DMS153 (cell line): ENCODE measurements at regions not wholly inside any gene's neighbourhood (a gene's known extent, or its start where the extent isn't known, plus 50 kb on each side); places are given as distances from the start of the nearest gene placed in this dataset.
"Not testable (repeated sequence)": the region's sequence is repeated elsewhere in the genome, so short reads cannot be mapped to it uniquely, and the experiment has no call there.

ENCODE experiments used
- DNase-seq: peaks from one replicate; lab custom pipeline; 2025; lab: John Stamatoyannopoulos, UW

DNA sequence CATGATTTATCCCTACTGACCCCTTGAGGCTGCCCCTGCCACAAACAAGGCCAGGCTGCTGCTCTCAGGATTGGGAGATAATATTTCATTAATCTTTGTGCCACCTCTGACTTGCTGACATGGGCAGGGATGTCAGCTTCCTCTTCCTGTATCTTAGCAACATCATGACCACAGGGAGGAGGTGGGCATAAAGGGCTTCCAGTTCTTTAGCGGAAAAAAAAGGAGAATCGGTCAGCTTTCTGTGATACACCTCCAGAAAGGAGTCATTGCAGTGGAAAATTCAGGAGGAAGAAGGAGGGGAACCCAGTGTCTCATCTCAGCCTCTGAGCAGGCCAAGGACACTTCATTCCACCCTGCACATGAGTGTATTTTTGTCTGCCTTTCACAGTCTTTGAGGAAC is 206.8 kb upstream of the SDK2 start:
- DNase-seq: no peak

DNA sequence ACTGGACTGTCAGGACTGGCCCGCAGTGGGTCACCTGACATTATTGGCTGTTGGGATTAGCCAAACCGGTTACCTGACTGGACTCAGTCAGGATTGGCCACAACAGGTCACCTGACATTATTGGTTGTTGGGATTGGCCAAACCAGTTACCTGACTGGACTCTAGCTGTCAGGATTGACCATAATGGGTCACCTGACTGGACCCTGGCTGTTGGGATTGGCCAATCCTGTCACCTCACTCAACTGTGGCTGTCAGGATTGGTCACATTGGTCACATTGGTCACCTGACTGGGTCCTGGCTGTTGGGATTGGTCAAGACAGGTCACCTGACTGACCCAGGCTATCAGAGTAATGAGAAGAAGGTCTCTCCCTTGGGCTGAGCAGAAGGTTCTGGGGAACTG is 207.7 kb upstream of the SDK2 start:
- no peak for DNase-seq

DNA sequence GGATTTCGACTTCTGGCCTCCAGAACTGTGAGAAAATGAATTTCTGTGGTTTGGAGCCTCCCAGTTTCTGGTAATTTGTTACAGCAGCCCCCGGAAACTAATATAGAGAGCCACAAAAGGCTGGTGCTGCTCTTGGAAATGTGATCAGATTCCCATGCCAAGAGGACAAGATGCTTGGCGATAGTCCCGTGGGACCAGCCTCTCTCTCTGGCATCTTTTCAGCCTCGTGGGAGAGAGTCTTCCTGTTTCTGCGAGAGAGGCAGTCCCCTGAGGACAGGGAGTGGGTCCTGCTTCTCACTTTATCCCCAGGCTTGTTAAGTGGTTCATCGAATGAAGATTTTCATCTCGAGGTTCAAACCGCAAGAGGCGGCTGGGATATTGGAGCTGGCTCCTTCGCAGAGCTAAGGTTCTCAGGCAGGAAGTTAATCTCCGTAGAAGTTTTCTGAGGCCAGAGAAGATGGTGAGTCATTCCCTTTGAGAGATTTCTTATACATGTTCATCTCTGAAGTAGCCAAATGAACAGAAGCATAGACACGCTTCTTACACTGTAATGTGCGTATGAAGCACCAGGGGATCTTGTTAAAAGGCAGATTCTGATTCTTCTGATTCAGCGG is 211.6 kb upstream of the SDK2 start:
- no peak for DNase-seq

DNA sequence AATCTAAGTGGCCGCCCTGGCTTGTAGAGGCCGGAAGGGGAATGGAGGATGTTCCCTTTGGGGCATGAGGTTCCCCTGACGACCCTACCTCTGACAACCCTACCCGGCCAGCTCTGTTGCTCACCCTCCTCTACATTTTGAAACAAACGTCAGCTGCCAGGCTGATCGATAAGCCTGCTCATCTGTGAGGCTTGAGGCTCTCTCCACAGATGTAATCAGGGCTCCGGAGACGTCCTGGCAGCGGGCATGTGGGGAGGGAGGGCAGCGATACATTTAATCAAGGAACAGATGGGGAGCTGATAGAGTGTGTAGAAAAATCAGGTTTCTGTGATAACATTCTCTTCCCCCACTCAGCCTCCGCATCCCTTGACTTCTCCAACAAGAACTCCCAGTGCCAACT is 212.3 kb upstream of the SDK2 start:
- no peak for DNase-seq

DNA sequence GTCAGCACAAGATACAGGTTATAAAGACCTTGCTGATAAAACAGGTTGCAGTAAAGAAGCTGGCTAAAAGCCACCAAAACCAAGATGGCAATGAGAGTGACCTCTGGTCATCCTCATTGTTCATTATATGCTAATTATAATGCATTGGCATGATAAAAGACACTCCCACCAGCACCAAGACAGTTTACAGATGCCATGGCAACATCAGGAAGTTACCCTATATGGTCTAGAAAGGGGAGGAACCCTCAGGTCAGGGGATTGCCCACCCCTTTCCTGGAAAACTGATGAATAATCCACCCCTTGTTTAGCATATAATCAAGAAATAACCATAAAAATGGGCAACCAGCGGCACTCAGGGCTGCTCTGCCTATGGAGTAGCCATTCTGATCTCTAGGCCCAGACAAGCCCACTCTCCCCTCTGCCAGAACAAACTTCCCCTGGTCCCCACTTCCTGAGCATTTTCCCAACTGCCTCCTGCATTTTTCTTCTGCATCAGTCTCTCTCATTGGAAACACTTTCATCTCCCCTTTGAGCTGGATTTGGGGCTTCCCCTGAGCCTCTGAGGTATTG is 215.3 kb upstream of the SDK2 start:
- not testable (repeated sequence) for DNase-seq

DNA sequence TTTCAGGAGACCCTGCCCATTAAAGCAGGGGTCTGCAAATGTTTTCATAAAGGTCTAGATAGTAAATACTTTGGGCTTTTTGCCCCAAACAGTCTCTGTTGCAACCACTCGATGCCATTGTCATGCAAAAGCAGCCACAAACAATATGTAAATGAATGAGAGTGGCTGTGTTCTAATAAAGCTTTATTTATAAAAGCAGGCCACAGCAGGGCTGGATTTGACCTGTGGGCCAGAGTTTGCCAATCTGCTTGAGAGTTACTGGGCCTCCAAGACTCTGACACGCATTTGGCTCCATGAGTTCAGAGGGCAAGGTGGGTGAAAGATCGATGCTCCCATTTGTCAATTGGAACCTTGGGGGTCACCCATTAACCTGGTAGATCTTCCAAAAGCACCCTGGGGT is 217.3 kb upstream of the SDK2 start:
- DNase-seq: no peak

DNA sequence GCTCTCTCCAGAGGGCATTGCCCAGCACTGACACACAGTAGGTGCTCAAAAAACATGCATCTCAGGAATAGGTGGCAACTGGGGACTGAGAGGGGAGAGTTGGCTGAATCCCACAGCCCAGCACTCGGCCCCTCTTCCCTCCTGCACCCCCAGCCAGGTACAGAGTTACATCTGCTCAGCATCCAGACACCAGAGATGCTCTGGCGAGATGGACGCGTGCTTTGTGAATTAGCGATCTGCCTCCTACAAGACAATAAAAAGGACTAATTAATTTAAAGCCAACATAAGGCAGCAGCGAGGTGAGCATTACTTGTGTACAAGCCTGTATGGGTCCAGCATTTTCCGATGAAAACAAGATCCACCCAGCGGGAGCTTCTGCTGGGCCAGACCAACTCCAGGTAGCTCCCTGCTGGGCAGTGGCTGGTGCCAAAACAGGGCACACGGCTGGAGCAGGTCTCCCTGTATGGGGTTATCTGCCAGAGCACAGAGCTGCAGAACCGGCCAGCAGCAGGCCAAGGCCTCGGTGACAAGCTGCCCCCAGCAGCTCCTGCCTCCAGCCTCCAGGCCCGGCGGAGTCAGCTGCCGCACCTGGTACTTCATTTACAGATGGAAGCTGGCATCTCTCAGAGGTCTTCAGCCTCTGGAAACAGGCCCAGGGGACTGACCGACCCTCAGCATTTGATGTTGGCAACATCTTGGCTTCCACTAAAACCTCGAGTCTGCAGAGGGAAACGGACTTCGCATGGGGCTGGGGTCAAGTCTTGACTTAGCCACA is 219.7 kb upstream of the SDK2 start:
- DNase-seq: no peak

DNA sequence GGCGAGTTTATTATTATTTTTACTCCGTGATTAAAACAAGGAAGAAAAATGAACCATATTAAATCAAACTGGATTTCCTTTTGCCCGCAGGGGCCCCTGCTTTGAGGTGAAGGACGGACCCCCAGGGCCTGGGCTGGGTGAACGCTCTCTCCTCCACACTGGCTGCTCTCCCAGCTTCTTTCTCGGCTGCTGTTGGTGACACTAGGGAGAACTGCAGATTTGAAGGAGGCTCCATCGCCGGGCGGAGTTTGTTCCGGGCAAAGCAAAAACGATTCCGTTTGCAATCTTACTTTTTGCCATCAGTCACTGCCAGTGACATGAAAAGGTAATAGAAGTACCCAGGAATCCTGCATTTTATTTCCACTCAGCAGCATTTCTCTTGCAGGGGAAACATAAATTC is 221.6 kb upstream of the SDK2 start:
- DNase-seq: no peak

DNA sequence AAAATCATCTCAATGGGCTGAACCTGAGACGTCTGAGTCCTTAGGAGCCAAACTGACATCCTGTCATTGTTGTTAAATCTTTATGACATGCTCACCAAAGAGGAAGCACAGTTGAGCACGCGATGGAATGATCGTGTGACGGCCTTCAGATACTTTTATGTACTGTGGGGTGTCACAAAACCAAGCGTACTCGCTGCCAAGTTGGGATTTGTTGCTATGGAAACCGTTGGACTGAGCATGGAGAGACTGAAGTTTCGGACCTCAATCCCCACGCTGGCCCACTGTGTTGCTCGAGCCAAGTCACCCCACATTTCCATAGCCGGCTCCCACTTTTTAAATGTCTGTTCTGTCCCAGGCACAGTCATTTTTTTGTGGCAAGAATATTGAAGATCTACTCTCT is 222.8 kb upstream of the SDK2 start:
- DNase-seq: no peak

DNA sequence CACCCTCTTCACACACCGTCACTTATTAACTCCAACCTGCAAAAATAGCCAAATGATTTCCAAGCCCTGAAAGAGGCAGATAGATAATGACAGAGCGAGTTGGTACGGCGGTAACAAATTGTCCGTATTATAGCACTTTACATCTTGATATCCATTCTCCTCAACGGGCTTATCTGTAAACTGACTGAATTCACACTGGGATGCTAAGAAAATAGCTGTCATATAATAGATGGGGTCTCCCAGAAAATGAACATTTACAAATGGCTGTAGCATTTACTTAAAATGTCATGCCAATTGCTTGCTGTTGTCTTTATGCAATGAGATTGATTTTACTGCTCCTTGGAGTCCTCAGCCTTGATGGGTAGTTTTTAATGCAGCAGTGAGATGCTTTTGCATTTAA is 225.8 kb upstream of the SDK2 start:
- no peak for DNase-seq

DNA sequence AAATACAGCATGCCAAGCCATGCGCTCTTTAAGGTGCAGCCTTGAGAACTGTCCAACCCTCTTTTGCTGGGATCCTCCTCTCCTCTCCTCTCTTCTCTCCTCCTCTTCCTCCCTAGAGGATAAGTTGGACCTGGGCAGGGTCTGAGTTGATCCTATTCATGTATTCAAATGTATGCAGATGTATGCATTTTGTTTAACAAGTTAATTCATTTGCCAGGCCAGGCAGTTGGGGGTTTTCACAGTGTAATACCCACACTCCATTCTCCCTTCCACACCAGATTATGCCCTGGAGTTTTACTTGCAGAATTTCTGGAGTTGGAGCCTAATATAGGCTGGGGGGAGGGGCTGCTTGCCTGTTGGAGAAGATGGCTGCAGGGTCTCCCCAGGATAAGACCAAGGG is 226.2 kb upstream of the SDK2 start:
- DNase-seq: no peak

DNA sequence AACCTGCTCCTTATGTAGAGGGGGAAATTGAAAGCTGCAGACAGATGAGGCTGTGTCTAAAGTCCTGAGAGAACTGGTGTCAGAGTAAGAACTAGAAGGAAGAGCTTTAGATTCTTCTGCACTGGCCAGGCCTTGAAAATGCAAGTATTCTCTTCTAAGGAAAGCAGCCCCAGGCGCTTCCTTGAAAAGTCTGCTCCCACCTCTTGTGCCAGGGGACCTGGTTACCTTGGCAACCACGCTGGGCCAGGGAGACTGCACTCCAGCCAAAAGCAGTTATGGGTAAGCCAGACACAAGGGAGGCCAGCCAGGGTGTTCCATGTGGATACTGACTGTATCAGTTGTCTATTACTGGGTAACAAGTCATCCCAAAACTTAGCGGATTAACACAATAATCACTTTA is 228.6 kb upstream of the SDK2 start:
- DNase-seq: no peak

DNA sequence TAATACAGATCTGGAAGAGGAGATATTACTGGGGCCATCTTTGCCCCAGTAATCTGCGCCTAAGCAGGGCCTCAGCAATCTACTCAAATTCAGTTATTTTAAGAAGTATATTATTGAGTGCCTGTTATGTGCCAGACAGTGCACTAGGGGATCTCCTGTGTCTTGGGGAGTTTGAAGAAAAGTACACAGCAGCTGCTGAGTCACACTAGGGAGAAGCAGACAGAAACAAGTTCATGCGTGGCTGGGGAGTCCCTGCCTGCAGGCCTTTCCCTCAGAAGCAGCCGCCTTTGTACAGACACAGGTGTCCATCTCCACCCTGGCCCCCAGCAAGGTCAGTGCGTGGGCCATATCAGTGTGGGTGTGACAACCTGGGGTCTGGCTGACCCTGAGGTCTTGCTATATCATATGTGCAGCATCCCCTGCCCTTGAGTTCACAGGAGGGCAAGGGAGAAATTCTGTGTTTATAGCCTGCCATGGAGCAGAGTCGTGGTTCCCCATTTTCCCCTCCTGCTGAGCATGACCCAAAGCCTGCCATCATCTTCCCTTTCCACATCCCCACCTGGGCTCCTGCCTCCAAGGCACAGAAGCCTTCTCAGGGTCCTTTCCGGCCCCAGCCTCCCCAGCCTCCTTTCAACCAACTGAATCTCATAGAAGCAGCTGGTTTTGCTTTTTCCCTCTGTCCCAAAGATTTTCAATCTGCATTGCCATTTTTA is 229.9 kb upstream of the SDK2 start:
- no peak for DNase-seq

DNA sequence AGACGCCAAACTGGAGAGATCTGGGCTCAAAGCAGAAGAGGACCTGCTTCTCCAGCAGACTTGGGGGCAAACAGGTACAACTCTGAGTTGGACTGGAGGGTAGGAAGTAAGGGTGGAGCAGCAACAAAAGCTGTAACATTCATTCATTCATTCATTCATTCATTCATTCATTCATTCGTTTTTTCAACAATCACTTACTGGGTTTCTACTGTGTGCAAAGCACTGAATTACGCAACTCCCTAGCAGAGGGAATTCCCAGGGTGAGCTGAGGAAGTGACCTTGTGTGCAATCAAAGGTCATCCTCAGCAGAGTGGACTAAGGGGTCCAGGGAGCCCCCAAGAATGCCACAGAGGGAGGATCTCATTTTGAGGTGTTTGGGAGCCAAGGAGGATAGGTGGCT is 231.1 kb upstream of the SDK2 start:
- DNase-seq: no peak

DNA sequence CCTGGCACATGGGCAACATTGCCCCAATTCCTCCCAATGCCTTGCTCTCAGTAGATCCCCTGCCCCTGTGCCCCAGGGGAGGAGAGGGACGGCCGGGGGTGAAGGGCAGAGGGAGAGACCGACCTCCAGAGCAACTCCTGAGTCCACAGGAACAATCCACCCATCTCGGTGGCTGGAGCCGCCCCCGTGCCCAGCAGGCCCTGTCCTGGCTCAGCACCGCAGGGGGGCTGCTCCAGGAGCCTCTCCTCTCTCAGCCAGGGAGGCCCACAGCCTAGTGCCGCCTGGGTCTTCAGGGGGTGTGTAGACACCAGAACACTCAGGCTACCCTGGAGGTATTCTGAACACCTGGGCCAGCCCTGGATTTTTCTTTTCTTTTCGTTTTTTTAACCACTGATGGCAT is 233.7 kb upstream of the SDK2 start:
- DNase-seq: no peak

DNA sequence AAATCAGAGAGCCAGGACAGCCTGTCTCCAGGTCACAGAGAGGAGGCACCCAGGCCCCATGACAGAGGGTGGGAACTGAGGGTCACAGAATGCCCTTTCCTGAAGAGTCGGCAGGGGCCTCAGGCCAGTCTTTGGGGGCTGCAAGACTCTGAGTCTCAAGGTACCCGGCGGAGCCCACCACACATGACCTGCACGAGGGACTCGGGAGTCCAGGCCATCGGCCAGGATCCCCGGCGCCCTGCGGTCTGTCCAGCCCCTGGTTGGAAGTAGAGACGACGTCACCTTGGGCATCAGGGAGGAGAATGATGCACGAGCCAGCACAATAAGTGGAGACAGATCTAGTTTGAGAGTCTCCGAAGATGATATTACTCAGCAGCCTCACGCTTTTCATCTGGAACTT is 234.7 kb upstream of the SDK2 start:
- DNase-seq: no peak

DNA sequence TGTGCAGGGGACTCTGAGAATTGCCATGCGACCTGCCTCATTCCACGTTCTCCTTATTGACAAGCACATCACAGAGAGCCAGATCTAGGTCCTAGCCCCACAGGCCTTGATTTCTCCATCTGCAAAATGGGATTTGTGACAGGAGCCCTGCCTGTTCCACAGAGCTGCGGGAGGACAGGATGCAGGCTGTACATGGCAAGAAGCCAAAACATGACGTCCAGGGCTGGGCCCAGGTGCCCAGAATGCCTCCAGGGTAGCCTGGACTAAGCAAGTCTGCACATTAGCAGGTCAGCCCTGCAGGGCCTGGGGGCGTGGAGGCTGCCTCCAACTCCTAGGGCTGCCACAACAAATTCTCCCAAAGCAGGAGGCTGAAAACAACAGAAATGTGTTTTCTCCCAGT is 235.7 kb upstream of the SDK2 start:
- no peak for DNase-seq

DNA sequence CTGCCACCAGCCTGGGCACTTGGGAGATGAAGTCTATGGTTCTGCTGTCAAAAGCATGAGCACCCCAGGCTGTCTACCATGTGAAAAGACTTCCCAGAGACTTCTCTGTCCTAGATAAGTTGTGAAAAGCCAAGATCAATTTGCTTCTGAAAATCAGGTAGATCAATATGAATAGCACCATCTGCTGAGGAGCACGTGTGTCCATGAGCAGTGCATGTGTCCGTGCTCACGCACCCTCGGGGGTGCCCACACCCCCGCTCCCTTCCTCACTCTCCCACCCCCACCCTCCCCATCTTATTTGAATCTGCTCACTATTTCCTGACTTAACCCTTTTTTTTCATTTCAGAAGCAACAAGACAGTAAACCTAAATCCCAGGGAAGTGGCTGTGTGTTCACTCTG is 238.3 kb upstream of the SDK2 start:
- DNase-seq: no peak

DNA sequence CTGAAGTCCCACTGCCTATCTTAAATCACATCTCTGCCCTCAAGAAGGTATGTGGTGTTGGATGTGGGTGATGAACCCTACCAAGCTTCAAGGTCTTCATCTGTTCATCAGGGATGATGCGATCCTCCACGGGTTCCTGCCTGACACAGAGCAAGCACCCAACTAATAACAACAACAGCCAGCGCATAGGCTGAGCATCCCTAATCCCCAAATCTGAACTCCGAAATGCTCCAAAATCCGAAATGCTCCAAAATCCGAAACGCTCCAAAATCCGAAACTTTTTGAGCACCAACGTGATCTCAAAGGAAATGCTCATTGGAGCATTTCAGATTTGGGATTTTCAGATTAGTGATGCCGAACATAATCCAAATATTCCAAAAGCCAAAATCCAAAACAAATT is 238.9 kb upstream of the SDK2 start:
- no peak for DNase-seq

DNA sequence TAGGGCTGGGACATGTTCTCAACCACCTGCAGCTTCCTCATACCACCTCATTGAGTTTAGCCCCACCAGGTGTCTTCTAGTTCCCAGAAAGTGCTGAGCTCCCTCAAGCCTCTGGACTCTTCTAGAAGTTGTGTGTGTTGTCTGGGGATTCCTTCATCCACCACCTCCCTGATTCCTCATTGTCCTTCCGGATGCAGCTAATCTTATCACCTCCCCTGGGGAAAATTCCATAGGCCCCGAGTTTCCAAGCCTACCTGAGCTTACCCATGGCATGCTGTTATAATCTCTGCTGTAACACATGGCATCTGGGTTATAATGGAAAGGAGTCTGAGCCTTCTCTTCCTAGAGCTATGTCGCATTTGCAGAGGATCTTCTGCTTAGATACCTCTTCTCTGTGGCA is 243.5 kb upstream of the SDK2 start:
- no peak for DNase-seq

DNA sequence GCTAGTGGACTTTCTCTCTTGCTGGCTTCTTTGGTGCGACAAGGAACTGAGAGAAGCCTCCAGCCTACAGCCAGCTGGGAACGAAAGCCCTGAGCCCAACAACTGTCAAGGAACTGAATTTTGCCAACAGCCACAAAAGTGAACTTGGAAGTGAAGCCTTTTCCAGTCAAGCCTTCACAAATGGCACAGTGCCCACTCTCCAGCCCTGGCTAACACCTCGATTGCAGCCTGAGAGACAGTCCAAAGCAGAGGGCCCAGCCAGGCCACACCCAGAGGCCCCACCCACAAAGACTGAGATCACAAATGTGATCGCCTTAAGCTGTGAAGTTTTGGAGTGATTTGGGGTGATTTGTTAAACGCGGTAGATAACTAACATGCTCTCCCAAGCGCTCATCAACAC is 244.6 kb upstream of the SDK2 start:
- no peak for DNase-seq

DNA sequence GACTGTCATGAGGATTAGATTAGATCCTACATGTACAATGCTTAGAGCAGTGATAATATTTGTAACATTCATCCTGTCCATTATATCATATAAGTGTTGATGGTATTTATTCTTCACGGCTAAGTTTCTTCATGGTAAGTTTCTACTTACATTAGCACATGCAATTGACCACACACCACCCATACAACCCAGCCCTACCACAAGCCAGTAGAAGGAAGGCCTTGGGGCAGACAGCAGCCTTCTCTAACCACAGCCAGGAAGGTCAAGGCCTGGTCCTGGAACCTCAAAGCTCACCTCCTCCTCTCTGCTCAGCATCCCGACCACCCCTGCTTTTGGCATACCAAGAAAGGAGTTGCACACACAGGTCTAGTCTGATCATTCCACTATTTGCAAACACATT is 245.2 kb upstream of the SDK2 start:
- DNase-seq: no peak

DNA sequence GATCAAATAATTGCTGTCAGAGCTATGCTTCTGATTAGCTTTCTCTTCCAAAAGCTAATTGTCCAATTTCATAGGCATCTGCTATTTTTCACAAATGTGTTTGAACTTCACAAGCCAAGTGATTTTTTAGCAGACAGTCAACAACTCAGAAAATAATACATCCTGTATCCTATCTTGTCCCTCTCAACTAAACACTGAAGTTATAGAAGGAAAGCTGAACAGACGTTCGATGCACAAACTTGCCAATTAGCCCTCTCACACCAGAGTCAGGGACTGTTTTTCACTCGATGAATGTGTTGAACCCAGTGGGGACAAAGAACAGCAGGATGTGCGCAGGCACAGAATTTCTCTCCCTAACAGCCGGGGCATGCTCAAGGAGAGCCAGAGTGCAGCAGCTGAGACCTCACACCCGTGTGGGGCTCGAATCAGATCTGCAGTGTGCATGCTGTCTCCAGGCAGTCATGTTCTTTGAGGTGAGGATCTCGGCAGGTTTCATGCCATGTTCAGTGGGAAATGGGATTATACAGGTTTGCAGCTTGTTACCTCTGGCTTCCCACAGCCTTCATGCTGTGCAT is 246.7 kb upstream of the SDK2 start:
- DNase-seq: no peak
